GM12878 (cell line): ENCODE measurements at regions not wholly inside any gene's neighbourhood (a gene's known extent, or its start where the extent isn't known, plus 50 kb on each side); places are given as distances from the start of the nearest gene placed in this dataset.

Experiments
- EP300 ChIP-seq, 2 experiments: fragments of 150-350 bp in 1 of 2; IDR thresholded peaks; 2 replicates each; pipeline ENCODE4 v1.6.1; 2011 to 2012; ENCODE audit warnings: low read depth in 2 of 2, low read length in 2 of 2, borderline replicate concordance in 1 of 2, improper control_type of control experiment in 1 of 2, inconsistent platforms in 1 of 2; ENCODE audit not compliant: control insufficient read depth in 1 of 2
- HCFC1 ChIP-seq: fragments of 150-350 bp; IDR thresholded peaks from 2 replicates; pipeline ENCODE4 v1.6.1; 2014; ENCODE audit warnings: low read length
- MEF2B ChIP-seq: fragments of 450-650 bp; IDR thresholded peaks from 2 replicates; pipeline ENCODE4 v1.6.1; 2018; ENCODE audit warnings: mild to moderate bottlenecking, moderate library complexity; ENCODE audit not compliant: partially characterized antibody, poor library complexity, severe bottlenecking
- MXI1 ChIP-seq: fragments of 150-350 bp; IDR thresholded peaks from 2 replicates; pipeline ENCODE4 v1.6.1; 2011; ENCODE audit warnings: low read depth, mild to moderate bottlenecking, inconsistent platforms, low read length, improper control_type of control experiment
- POLR2AphosphoS5 ChIP-seq: IDR thresholded peaks from 2 replicates; pipeline ENCODE4 v1.6.1; 2011; ENCODE audit warnings: mild to moderate bottlenecking, low read length, inconsistent platforms
- TF ChIP-seq, protein P1 (sequence below): IDR thresholded peaks from 2 replicates; pipeline ENCODE4 v1.6.1; 2012; ENCODE audit warnings: improper control_type of control experiment, low read depth, low read length; ENCODE audit not compliant: insufficient replicate concordance
- TF ChIP-seq, protein P2 (sequence below): IDR thresholded peaks from 2 replicates; pipeline ENCODE4 v1.6.1; 2012; ENCODE audit warnings: low read length, inconsistent platforms
- TF ChIP-seq, protein P3 (sequence below): fragments of 450-650 bp; IDR thresholded peaks from 2 replicates; pipeline ENCODE4 v1.6.1; 2014; ENCODE audit warnings: mild to moderate bottlenecking
- TF ChIP-seq, protein P4 (sequence below): IDR thresholded peaks from 2 replicates; pipeline ENCODE4 v1.6.1; 2012; ENCODE audit warnings: low read depth, low read length, improper control_type of control experiment

DNA sequence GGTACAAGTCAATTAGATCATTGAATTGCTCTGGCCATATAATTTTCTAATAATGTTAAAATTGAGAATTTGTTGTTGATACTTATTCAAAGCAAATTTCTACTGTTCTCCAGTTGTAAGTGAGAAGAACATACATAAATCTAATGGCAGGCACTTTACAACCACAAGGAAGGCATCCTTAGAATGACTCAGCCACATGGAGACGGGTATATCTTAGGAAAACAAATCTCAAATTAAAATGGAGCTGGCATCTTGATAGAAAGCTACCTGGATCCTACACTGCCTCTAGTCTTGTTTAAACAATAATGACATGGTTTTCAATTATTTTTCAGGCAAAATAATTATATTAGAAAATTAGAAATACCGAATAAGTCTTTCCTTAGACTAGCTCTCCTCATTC is 1183.7 kb upstream of the SORCS1 start (continued):
- TF ChIP-seq, protein P1, sequence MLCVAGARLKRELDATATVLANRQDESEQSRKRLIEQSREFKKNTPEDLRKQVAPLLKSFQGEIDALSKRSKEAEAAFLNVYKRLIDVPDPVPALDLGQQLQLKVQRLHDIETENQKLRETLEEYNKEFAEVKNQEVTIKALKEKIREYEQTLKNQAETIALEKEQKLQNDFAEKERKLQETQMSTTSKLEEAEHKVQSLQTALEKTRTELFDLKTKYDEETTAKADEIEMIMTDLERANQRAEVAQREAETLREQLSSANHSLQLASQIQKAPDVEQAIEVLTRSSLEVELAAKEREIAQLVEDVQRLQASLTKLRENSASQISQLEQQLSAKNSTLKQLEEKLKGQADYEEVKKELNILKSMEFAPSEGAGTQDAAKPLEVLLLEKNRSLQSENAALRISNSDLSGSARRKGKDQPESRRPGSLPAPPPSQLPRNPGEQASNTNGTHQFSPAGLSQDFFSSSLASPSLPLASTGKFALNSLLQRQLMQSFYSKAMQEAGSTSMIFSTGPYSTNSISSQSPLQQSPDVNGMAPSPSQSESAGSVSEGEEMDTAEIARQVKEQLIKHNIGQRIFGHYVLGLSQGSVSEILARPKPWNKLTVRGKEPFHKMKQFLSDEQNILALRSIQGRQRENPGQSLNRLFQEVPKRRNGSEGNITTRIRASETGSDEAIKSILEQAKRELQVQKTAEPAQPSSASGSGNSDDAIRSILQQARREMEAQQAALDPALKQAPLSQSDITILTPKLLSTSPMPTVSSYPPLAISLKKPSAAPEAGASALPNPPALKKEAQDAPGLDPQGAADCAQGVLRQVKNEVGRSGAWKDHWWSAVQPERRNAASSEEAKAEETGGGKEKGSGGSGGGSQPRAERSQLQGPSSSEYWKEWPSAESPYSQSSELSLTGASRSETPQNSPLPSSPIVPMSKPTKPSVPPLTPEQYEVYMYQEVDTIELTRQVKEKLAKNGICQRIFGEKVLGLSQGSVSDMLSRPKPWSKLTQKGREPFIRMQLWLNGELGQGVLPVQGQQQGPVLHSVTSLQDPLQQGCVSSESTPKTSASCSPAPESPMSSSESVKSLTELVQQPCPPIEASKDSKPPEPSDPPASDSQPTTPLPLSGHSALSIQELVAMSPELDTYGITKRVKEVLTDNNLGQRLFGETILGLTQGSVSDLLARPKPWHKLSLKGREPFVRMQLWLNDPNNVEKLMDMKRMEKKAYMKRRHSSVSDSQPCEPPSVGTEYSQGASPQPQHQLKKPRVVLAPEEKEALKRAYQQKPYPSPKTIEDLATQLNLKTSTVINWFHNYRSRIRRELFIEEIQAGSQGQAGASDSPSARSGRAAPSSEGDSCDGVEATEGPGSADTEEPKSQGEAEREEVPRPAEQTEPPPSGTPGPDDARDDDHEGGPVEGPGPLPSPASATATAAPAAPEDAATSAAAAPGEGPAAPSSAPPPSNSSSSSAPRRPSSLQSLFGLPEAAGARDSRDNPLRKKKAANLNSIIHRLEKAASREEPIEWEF = no peak
- TF ChIP-seq, protein P2, sequence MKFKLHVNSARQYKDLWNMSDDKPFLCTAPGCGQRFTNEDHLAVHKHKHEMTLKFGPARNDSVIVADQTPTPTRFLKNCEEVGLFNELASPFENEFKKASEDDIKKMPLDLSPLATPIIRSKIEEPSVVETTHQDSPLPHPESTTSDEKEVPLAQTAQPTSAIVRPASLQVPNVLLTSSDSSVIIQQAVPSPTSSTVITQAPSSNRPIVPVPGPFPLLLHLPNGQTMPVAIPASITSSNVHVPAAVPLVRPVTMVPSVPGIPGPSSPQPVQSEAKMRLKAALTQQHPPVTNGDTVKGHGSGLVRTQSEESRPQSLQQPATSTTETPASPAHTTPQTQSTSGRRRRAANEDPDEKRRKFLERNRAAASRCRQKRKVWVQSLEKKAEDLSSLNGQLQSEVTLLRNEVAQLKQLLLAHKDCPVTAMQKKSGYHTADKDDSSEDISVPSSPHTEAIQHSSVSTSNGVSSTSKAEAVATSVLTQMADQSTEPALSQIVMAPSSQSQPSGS = no peak
- TF ChIP-seq POLR2AphosphoS5 (no peak), HCFC1 (no peak), MEF2B (no peak), EP300 (IDR thresholded peaks at IDR 0.05; ENCODE audit: borderline replicate concordance in 1 of 2, control insufficient read depth in 1 of 2, low read depth in 2 of 2, low read length in 2 of 2) (no peak), MXI1 (no peak)
- TF ChIP-seq, protein P3, sequence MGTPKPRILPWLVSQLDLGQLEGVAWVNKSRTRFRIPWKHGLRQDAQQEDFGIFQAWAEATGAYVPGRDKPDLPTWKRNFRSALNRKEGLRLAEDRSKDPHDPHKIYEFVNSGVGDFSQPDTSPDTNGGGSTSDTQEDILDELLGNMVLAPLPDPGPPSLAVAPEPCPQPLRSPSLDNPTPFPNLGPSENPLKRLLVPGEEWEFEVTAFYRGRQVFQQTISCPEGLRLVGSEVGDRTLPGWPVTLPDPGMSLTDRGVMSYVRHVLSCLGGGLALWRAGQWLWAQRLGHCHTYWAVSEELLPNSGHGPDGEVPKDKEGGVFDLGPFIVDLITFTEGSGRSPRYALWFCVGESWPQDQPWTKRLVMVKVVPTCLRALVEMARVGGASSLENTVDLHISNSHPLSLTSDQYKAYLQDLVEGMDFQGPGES = no peak
- TF ChIP-seq, protein P4, sequence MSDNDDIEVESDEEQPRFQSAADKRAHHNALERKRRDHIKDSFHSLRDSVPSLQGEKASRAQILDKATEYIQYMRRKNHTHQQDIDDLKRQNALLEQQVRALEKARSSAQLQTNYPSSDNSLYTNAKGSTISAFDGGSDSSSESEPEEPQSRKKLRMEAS = no peak
